ENCODE measurements at regions not wholly inside any gene's neighbourhood (a gene's known extent, or its start where the extent isn't known, plus 50 kb on each side); places are given as distances from the start of the nearest gene placed in this dataset.

DNA sequence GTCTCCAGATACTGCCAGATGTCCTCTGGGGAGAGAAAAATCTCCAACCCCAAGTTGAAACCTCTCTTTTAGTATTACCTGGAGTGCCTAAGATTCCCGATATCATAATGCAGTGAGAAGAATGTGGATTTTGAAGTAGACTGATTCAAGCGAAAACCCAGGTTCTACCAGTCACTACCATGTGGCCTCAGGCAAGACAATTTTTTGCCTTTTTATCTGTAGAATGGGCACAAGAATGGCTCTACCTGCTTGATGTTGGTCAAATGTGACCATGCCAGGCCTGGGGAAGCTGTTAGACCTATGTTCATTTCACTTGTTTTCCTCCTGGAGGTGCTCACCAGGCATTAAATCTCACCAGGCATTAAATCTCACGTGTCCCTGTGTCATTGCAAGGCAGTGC, 131.3 kb downstream of the DDX1 start:
- no peak for DNase-seq (ENCODE audit: low spot score)
- in situ Hi-C loops (cut with MboI; ENCODE audit: low sequenced_read_pairs, unreplicated experiment), result no loop called here
- TF ChIP-seq, protein P1, sequence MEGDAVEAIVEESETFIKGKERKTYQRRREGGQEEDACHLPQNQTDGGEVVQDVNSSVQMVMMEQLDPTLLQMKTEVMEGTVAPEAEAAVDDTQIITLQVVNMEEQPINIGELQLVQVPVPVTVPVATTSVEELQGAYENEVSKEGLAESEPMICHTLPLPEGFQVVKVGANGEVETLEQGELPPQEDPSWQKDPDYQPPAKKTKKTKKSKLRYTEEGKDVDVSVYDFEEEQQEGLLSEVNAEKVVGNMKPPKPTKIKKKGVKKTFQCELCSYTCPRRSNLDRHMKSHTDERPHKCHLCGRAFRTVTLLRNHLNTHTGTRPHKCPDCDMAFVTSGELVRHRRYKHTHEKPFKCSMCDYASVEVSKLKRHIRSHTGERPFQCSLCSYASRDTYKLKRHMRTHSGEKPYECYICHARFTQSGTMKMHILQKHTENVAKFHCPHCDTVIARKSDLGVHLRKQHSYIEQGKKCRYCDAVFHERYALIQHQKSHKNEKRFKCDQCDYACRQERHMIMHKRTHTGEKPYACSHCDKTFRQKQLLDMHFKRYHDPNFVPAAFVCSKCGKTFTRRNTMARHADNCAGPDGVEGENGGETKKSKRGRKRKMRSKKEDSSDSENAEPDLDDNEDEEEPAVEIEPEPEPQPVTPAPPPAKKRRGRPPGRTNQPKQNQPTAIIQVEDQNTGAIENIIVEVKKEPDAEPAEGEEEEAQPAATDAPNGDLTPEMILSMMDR (IDR thresholded peaks at IDR 0.05; ENCODE audit: borderline replicate concordance, control extremely low read depth, extremely low read depth, insufficient read depth, missing control alignments), result no peak

DNA sequence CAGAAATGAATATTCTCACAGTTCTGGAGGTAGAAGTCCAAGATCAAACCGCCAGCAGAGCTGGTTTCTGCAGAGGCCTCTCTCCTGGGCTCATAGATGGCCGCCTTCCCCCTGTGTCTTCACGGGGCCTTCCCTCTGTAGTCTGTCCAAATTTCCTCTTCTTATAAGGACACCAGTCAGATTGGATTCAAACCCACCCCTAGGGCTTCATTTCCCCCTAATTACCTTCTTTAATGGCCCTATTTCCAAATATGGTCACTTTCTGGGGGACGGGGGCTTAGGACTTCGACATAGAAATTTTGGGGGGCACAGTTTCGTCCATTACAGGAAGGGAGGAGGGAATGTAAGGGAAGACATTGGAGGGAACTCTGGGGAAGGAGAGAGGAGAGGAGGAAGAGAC, 132.6 kb downstream of the DDX1 start:
- in situ Hi-C loops (cut with MboI; ENCODE audit: low sequenced_read_pairs, unreplicated experiment), result no loop called here
- DNase-seq (ENCODE audit: low spot score), result no peak

DNA sequence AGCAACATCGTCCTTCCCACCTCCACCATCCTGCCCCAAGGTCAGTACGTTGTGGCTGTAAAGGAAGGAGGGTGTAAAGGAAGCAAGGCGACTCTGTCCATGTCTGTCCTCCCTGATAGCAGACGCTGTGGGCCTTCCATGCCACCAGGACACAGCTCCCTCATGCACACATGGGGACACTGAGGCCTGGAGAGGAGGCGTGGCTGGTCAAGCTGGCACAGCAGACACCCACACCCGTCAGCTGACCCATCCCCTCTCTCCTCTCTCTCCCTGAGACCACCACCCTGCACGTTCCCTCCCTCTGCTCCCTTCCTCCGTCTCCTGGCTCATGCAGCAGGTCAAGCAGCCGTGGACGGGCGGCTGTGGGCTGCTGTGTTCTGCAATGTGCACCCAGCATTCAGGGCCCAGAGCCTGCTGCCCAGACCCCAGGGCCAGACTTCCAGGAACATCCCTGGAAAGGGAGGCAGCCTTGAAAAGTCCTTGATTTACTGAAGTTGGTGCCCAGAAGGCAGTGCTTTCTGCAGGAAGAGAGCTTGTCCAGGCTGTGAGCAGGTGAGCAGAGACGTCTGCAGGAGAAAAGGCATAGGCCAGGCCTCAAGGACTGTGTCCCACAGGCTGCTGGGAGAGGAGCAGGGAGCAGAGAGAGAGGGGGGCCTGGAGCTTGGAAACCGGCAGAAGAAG, 133.6 kb downstream of the DDX1 start:
- in situ Hi-C loops (cut with MboI; ENCODE audit: low sequenced_read_pairs, unreplicated experiment), result no loop called here
- no peak for DNase-seq (ENCODE audit: low spot score)
- TF ChIP-seq, protein P1 (IDR thresholded peaks at IDR 0.05; ENCODE audit: borderline replicate concordance, control extremely low read depth, extremely low read depth, insufficient read depth, missing control alignments), result no peak

More for the DNA sequence above, 132.6 kb downstream of the DDX1 start:
- TF ChIP-seq, protein P1 (IDR thresholded peaks at IDR 0.05; ENCODE audit: borderline replicate concordance, control extremely low read depth, extremely low read depth, insufficient read depth, missing control alignments), result no peak

DNA sequence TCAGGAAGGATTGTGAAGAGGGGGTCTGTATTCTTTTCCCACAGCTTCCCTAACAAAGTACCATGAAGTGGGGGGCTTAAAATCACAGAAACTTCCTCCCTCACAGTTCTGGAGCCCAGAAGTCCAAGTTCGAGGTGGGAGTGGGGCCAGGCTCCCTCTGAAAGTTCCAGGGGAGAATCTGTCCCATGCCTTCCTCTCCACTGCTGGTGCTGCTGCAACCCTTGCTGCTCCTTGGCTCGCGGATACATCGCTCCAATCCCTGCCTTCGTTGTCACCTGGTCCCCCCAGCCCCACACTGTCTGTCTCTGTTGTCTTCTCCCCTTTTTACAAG, 134.1 kb downstream of the DDX1 start:
- TF ChIP-seq, protein P1 (IDR thresholded peaks at IDR 0.05; ENCODE audit: borderline replicate concordance, control extremely low read depth, extremely low read depth, insufficient read depth, missing control alignments), result no peak
- no peak for DNase-seq (ENCODE audit: low spot score)
- in situ Hi-C loops (cut with MboI; ENCODE audit: low sequenced_read_pairs, unreplicated experiment), result no loop called here

DNA sequence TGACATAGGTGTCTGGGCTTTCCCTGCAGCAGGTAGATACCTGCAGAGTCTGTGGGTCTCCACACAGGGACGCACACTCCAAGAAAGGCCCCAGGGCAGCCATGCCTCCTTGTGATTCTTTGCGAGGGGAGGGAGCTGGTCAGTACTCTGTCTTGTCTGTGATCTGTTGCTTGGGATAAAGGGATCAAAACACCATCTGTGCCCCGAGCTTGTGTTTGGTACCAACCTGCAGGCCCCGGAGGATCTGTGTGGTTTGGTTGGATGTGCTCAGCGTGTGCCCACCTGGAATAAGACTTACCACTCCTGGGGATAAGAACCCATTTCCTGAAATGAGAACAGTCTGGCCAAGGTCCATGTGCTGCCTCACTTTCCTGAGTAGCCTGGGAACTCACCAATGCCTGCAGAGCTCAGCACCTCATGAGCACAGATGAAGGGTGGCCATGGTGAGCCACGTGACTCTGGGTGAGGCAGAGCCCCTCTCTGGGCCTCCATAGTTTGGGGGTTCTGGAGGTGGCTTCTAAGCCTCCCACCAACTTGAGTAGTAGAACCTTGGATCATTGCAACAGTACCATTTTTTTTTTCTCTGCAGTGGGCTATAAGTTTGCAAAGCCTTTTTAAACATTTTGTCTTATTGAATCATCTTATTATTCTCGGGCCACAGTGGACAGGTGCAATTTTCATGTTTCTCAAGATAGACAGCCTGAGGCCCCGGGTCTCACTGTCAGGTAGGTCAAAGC, 134.8 kb downstream of the DDX1 start:
- in situ Hi-C loops (cut with MboI; ENCODE audit: low sequenced_read_pairs, unreplicated experiment), result no loop called here
- no peak for DNase-seq (ENCODE audit: low spot score)
- TF ChIP-seq, protein P1 (IDR thresholded peaks at IDR 0.05; ENCODE audit: borderline replicate concordance, control extremely low read depth, extremely low read depth, insufficient read depth, missing control alignments), result no peak

DNA sequence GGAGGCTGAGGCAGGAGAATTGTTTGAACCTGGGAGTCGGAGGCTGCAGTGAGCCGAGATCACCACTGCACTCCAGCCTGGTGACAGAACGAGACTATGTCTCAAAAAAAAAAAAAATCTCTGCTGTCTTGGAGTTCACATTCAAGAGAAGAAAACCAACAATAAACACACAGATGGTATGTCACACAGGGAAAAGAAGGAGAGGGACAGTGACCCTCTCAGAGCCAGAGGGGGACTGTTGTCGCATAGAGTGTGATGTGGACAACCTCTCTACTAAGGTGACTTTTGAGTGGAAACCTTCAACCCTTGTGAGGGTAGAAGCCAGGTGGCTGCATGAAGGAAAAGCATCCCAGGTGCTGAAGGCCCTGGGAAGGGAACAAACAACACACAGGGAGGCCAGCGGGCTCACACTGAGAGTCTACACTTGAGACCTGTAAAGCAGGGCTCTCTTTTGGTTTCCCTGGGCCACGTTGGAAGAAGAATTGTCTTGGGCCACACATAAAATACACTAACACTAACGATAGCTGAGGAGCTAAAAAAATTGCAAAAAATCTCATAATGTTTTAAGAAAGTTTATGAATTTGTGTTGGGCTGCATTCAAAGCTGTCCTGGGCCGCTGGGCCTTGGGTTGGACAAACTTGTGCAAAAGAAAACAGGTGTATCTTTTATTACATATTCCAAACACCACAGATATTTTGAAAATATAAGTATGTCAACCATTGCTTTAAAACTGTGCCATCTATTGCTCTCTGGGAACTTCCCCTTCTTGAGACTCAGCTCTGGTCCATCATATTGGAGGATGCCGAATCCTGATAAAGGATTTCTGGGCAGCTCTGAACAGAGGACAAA, 136.0 kb downstream of the DDX1 start:
- TF ChIP-seq, protein P1 (IDR thresholded peaks at IDR 0.05; ENCODE audit: borderline replicate concordance, control extremely low read depth, extremely low read depth, insufficient read depth, missing control alignments), result no peak
- DNase-seq (ENCODE audit: low spot score), result no peak
- in situ Hi-C loops (cut with MboI; ENCODE audit: low sequenced_read_pairs, unreplicated experiment), result no loop called here
